ENCODE measurements at regions not wholly inside any gene's neighbourhood (a gene's known extent, or its start where the extent isn't known, plus 50 kb on each side); places are given as distances from the start of the nearest gene placed in this dataset.

GRCh38 chr7:149573519-149573918, 75.9 kb upstream of the ZNF746 start:
- TF ChIP-seq, protein P1, sequence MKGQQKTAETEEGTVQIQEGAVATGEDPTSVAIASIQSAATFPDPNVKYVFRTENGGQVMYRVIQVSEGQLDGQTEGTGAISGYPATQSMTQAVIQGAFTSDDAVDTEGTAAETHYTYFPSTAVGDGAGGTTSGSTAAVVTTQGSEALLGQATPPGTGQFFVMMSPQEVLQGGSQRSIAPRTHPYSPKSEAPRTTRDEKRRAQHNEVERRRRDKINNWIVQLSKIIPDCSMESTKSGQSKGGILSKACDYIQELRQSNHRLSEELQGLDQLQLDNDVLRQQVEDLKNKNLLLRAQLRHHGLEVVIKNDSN (IDR thresholded peaks at IDR 0.05; ENCODE audit: borderline replicate concordance, low read depth), result no peak
- TF ChIP-seq EP300 (IDR thresholded peaks at IDR 0.05; ENCODE audit: borderline replicate concordance in 1 of 2, low read depth in 1 of 2, low read length in 1 of 2) (no peak), SMC3 (IDR thresholded peaks at IDR 0.05; ENCODE audit: low read depth, low read length) (no peak)
- TF ChIP-seq, protein P2, sequence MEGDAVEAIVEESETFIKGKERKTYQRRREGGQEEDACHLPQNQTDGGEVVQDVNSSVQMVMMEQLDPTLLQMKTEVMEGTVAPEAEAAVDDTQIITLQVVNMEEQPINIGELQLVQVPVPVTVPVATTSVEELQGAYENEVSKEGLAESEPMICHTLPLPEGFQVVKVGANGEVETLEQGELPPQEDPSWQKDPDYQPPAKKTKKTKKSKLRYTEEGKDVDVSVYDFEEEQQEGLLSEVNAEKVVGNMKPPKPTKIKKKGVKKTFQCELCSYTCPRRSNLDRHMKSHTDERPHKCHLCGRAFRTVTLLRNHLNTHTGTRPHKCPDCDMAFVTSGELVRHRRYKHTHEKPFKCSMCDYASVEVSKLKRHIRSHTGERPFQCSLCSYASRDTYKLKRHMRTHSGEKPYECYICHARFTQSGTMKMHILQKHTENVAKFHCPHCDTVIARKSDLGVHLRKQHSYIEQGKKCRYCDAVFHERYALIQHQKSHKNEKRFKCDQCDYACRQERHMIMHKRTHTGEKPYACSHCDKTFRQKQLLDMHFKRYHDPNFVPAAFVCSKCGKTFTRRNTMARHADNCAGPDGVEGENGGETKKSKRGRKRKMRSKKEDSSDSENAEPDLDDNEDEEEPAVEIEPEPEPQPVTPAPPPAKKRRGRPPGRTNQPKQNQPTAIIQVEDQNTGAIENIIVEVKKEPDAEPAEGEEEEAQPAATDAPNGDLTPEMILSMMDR (IDR thresholded peaks at IDR 0.05), result no peak
